Endothelial cell (in vitro differentiated cells): ENCODE measurements at regions not wholly inside any gene's neighbourhood (a gene's known extent, or its start where the extent isn't known, plus 50 kb on each side); places are given as distances from the start of the nearest gene placed in this dataset.

Experiments
- DNase-seq: peaks from one replicate; pipeline ENCODE4 v3.0.0; 2021; ENCODE audit warnings: low spot score
- H3K27ac Mint-ChIP-seq: one replicate; pipeline ENCODE4 v1.8.0; 2021; ENCODE audit warnings: mixed read lengths, inconsistent platforms; ENCODE audit not compliant: unreplicated experiment
- H3K27me3 Mint-ChIP-seq: one replicate; pipeline ENCODE4 v1.8.0; 2021; ENCODE audit warnings: mild to moderate bottlenecking, moderate library complexity, mixed read lengths, inconsistent platforms; ENCODE audit not compliant: unreplicated experiment
- H3K36me3 Mint-ChIP-seq: one replicate; pipeline ENCODE4 v1.8.0; 2021; ENCODE audit warnings: mild to moderate bottlenecking, low read depth, mixed read lengths, inconsistent platforms; ENCODE audit not compliant: unreplicated experiment
- H3K4me1 Mint-ChIP-seq: one replicate; pipeline ENCODE4 v1.8.0; 2021; ENCODE audit warnings: mild to moderate bottlenecking, mixed read lengths, inconsistent platforms; ENCODE audit not compliant: unreplicated experiment
- H3K4me3 Mint-ChIP-seq: one replicate; pipeline ENCODE4 v1.8.0; 2021; ENCODE audit warnings: mild to moderate bottlenecking, mixed read lengths, inconsistent platforms; ENCODE audit not compliant: unreplicated experiment
- H3K9me3 Mint-ChIP-seq: one replicate; pipeline ENCODE4 v1.8.0; 2021; ENCODE audit warnings: mixed read lengths, inconsistent platforms; ENCODE audit not compliant: unreplicated experiment
- CTCF ChIP-seq: fragments of 200-600 bp; sonication (generic); IDR thresholded peaks from one replicate; pipeline ENCODE4 v1.5.0; 2021; ENCODE audit warnings: antibody characterized with exemption; ENCODE audit not compliant: unreplicated experiment

GRCh38 chr4:171031338-171031737 is 781.9 kb upstream of the GALNTL6 start:
- no peak overlapping the region for H3K4me3 Mint-ChIP-seq
- DNase-seq = no peak
- no peak for TF ChIP-seq CTCF
- no peaks in the 10 kb centered on the region for H3K27me3 Mint-ChIP-seq
- no peak overlapping the region for H3K27ac Mint-ChIP-seq
- no peaks in the 10 kb centered on the region for H3K4me1 Mint-ChIP-seq
- H3K9me3 Mint-ChIP-seq = no peaks in the 10 kb centered on the region
- no peaks in the 10 kb centered on the region for H3K36me3 Mint-ChIP-seq

GRCh38 chr4:171025776-171026175 is 787.4 kb upstream of the GALNTL6 start:
- H3K27me3 Mint-ChIP-seq = no peaks in the 10 kb centered on the region
- no peak overlapping the region for H3K4me3 Mint-ChIP-seq
- no peak overlapping the region for H3K27ac Mint-ChIP-seq
- H3K36me3 Mint-ChIP-seq = no peaks in the 10 kb centered on the region
- no peaks in the 10 kb centered on the region for H3K4me1 Mint-ChIP-seq
- DNase-seq = no peak
- no peaks in the 10 kb centered on the region for H3K9me3 Mint-ChIP-seq
- TF ChIP-seq CTCF = no peak

GRCh38 chr4:171025343-171025742 is 787.9 kb upstream of the GALNTL6 start:
- no peak overlapping the region for H3K27ac Mint-ChIP-seq
- H3K4me3 Mint-ChIP-seq = no peak overlapping the region
- no peaks in the 10 kb centered on the region for H3K27me3 Mint-ChIP-seq
- no peak for DNase-seq
- no peak for TF ChIP-seq CTCF
- no peaks in the 10 kb centered on the region for H3K4me1 Mint-ChIP-seq
- H3K36me3 Mint-ChIP-seq = no peaks in the 10 kb centered on the region
- no peaks in the 10 kb centered on the region for H3K9me3 Mint-ChIP-seq

- no peak for TF ChIP-seq CTCF
- Mint-ChIP-seq H3K4me1 (no peaks in the 10 kb centered on the region), H3K36me3 (no peaks in the 10 kb centered on the region), H3K27me3 (no peaks in the 10 kb centered on the region), H3K27ac (no peak overlapping the region), H3K9me3 (no peaks in the 10 kb centered on the region), H3K4me3 (no peak overlapping the region)
- DNase-seq = no peak
These were observed 788.4 kb upstream of the GALNTL6 start for GRCh38 chr4:171024720-171025303.

GRCh38 chr4:171022824-171023230 is 790.4 kb upstream of the GALNTL6 start:
- DNase-seq = no peak
- H3K27ac Mint-ChIP-seq = no peak overlapping the region
- H3K4me3 Mint-ChIP-seq = no peak overlapping the region
- no peaks in the 10 kb centered on the region for H3K36me3 Mint-ChIP-seq
- no peaks in the 10 kb centered on the region for H3K9me3 Mint-ChIP-seq
- H3K4me1 Mint-ChIP-seq = no peaks in the 10 kb centered on the region
- H3K27me3 Mint-ChIP-seq = no peaks in the 10 kb centered on the region
- TF ChIP-seq CTCF = no peak
